Endothelial cell of hepatic sinusoid (primary cell): ENCODE measurements at regions not wholly inside any gene's neighbourhood (a gene's known extent, or its start where the extent isn't known, plus 50 kb on each side); places are given as distances from the start of the nearest gene placed in this dataset.

Experiments used
- in situ Hi-C: cut with HindIII; loops from 2 replicates; pipeline ENCODE4 v1.10.0; 2017; ENCODE audit warnings: low sequenced_read_pairs

GRCh38 chr21:39033878-39034589 lies 149.2 kb downstream of the PSMG1 start:
- in situ Hi-C loops = loop anchor here (10.0 kb wide), 2 partner anchors 209 to 299 kb away; no protein-coding TSS in a partner anchor

- in situ Hi-C loops = loop anchor here (10.0 kb wide), 2 partner anchors 205 to 295 kb away; no protein-coding TSS in a partner anchor
These were observed 153.1 kb downstream of the PSMG1 start for GRCh38 chr21:39029900-39030884.

- in situ Hi-C loops = no loop called here
These were observed 154.0 kb downstream of the PSMG1 start for GRCh38 chr21:39029086-39029755.

- in situ Hi-C loops = no loop called here
These were observed 158.1 kb downstream of the PSMG1 start for GRCh38 chr21:39025198-39025597.

- in situ Hi-C loops = no loop called here
These were observed 158.7 kb downstream of the PSMG1 start for GRCh38 chr21:39024538-39024937.

- in situ Hi-C loops = no loop called here
These were observed 160.2 kb downstream of the PSMG1 start for GRCh38 chr21:39022863-39023693.

GRCh38 chr21:39022466-39022862 lies 160.8 kb downstream of the PSMG1 start:
- in situ Hi-C loops = no loop called here

- in situ Hi-C loops = no loop called here
These were observed 161.2 kb downstream of the PSMG1 start for GRCh38 chr21:39022035-39022434.

- in situ Hi-C loops = no loop called here
These were observed 161.8 kb downstream of the PSMG1 start for GRCh38 chr21:39021478-39021832.

GRCh38 chr21:39020751-39021477 lies 162.3 kb downstream of the PSMG1 start:
- in situ Hi-C loops = no loop called here

GRCh38 chr21:39018730-39019129 lies 164.5 kb downstream of the PSMG1 start:
- in situ Hi-C loops = no loop called here

- in situ Hi-C loops = no loop called here
These were observed 166.4 kb downstream of the PSMG1 start for GRCh38 chr21:39016740-39017315.

GRCh38 chr21:39014747-39015146 lies 168.5 kb downstream of the PSMG1 start:
- in situ Hi-C loops = no loop called here

- in situ Hi-C loops = no loop called here
These were observed 170.7 kb downstream of the PSMG1 start for GRCh38 chr21:39012326-39013230.

- in situ Hi-C loops = no loop called here
These were observed 171.3 kb downstream of the PSMG1 start for GRCh38 chr21:39011911-39012310.

- in situ Hi-C loops = no loop called here
These were observed 172.4 kb downstream of the PSMG1 start for GRCh38 chr21:39010629-39011404.

- in situ Hi-C loops = no loop called here
These were observed 173.5 kb downstream of the PSMG1 start for GRCh38 chr21:39009587-39010225.
